Anterior cingulate cortex (tissue), 58 donors: ENCODE measurements at regions not wholly inside any gene's neighbourhood (a gene's known extent, or its start where the extent isn't known, plus 50 kb on each side); places are given as distances from the start of the nearest gene placed in this dataset.

Experiments used
- DNase-seq, 58 donors: peaks; one replicate each; lab custom pipeline; 2025; lab: John Stamatoyannopoulos, UW

- peak in 6 of 58 donors; percentile 2 to 41 (median 24) for DNase-seq
Measured at GRCh38 chr2:79368116-79368630, 144.7 kb upstream of the CTNNA2 start.

GRCh38 chr2:79359419-79359818 is 153.4 kb upstream of the CTNNA2 start:
- DNase-seq, result no peak

DNA sequence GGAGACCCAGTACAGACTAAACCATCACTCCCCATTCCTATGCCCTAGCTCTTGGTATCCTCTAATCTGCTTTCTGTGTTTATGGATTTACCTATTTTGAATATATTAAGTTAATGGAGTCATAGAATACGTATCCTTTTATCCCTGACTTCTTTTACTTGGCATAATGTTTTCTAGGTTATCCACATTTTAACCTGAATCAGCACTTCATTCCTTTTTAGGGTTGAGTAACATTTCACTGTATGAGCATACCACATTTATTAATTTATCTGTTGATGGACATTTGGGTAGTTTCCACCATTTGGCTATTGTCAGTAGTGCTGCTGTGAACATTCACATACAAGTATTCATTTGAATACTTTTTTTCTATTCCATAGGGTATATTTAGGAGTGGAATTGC is 157.3 kb upstream of the CTNNA2 start:
- DNase-seq, result no peak

GRCh38 chr2:79327460-79327859 is 167.9 kb upstream of the REG3A start:
- DNase-seq, result no peak

- DNase-seq, result no peak
Measured at GRCh38 chr2:79320871-79321270, 161.3 kb upstream of the REG3A start.

GRCh38 chr2:79294994-79295393 is 135.4 kb upstream of the REG3A start:
- peak in 1 of 58 donors; percentile 9 for DNase-seq

GRCh38 chr2:79292958-79293315 is 133.4 kb upstream of the REG3A start:
- DNase-seq, result peak in 12 of 58 donors; percentile 1 to 60 (median 22)

GRCh38 chr2:79292239-79292957 is 132.8 kb upstream of the REG3A start:
- DNase-seq, result peak in 9 of 58 donors; percentile 2 to 60 (median 11)

GRCh38 chr2:79275863-79276262 is 116.3 kb upstream of the REG3A start:
- DNase-seq, result no peak

DNA sequence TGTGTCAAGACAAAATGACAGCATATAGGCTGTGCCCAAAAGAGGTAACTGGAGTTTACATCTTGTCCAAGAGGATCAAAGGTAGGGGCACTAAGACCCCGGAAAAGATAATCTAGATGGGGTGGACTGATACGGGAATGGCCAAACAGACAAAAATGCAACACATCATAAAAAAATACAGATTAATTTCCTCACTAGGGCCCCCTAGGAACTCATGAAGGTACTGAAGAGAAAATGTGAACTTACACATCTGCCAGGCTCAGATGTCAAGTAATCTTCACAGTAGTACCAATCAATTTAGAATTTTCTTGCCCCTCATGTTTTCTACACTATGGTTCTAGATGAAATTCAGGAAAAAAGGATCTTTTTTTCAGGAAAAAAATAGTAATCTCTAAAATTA is 115.6 kb upstream of the REG3A start:
- no peak for DNase-seq

DNA sequence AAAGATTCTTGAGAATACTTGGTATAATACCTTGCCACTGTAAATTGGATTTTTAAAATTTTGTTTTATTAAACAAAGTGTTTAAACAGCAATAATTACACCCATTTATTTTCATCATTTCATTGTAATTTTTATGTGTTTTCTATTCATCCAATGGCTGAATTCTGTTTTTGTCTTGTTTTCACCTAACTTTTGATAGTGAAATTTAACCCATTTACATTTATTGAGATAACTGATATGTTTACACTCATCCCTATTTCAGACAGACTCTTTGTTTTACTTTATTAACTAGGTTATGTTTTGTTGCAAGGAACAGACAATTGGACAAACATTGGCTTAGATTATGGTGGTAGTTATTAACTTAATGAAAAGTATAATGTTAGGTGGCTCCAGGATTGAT is 113.1 kb upstream of the REG3A start:
- no peak for DNase-seq

DNA sequence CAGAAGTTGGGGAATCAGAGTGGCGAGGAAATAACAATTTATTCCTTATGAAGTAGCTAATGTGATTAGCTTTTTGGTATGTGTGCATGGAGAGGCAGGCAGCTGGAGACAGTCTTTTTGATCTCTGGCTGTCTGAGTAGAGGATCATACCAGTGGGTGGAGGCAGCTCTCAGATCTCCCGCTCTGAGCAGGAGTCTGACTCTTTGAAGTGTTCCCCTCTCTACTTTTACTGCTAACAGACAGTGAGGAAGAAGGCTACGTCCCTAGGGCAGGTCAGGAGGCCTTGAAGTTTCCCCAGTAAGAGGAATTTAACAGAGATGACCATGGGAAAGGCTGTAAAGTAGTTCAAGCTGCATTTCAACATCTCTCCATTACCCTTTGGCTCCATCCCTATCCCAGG is 111.9 kb upstream of the REG3A start:
- no peak for DNase-seq

- no peak for DNase-seq
Measured at GRCh38 chr2:79260848-79261247, 101.3 kb upstream of the REG3A start.

DNA sequence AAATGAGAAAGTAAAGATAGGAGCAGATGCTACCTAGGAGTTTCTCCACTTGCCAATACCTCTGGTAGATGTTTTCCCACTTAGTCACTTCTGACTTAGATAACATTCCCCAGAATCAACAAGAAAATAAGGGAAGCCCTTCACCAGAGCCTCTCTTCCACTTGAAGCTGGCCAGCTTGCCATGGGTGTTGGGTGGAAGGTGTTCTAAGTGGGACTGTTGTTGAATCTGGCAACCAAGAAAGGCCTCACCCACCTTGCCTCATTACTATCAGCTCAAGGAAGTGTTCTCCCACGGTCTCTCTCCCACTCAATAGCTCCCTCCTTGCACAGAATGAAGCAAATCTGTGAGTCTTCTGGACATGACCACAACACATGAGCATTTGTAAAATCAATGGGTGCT is 100.4 kb upstream of the REG3A start:
- no peak for DNase-seq

DNA sequence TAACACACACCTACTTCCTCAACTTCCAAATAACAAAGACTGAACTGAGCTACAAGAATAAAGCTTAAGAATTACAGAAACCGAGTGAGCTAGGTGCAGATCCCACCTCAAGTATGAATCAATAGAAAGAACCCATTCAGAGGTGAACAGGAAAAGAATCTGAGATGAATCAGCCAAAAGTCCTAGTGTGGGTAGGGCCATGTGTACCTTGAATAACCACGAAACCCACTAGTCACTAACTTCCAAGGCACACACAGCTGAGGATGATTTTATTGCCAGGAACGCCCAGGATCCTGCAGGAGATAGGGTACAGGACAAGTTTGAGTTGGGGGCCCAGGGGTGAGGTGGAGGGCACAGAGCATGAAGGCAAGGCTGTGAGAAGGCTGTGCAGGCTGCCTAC is 99.7 kb upstream of the REG3A start:
- no peak for DNase-seq

DNA sequence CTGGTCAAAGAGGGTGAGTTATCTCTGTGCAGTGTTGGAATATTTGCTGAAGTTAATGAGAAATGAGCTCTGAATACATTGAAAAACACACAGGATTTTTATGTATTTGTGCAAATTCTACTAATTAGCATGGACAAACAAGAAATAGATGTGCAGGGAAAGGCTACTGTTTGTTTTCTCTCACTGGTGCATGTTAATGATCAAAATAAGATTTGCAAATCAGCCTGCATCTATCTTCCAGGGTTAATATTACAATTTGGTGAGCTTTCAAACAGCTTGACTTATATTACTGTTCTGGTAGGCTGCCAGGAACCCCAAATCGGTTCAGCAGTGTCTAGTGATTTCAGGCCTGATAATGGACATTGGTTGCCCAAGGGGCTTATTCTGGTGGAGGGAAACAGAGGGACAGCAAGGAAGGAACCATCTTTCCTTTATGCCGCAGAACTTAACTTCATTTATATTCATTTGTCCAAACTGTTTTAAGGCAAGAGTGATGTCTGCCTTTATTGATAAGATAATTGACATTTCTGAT is 93.8 kb upstream of the REG3A start:
- DNase-seq, result no peak

- peak in 1 of 58 donors; percentile 10 for DNase-seq
Measured at GRCh38 chr2:79250656-79251055, 91.1 kb upstream of the REG3A start.

DNA sequence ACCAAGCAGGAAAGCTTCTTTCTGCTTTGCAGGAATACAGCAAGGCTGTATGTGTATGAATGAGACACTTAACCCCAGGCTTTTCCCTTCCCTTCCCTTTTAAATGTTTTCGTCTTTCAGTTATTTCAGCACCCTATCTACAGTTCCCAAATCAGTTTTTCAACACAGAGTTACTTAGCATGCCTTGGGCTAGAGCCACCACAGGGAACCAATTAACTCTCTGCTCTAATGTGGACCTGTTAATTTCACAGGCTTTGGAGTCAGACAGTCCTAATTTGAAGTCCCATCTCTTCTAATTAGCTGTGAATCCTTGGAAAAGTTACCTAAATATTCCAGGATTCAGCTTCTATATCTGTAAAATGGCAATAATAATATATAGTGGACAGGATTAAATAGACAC is 89.2 kb upstream of the REG3A start:
- DNase-seq, result no peak

DNA sequence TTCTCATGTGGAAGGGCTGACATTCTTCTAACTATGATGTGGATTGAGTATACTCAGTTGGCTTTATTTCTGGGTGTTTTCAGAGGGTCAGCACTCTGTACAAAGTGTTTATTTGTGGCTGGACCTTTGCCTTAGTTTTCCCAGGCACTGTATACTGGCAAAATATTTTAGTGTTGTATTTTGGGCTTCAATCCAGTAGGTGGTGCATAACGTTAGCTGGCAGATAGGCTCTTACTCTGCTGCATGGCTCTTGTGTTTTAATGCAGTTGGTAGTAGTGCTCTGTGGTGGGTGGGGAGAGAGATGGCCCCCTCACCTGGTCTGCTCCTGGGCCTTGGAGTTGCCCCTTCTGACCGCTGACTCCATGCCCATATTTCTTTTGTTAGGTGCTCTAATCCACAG is 75.6 kb upstream of the REG3A start:
- no peak for DNase-seq

DNA sequence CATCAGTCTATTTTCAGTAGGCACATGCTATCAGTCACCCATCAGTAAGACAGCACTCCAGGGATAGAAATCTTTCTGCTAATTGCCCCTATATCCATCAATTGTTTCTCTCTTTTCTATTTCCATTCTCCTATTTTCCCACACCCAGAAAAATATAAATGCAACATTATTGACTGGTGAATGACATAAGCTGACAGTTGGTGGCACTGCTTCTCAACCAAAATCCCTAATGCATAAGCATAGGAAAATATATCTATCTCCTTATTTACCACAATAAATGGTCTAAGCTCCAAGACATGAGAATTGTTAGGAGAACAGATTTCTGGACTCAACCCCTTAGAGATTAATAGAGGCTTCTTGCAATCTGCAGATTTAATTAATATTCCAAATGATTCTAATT is 64.0 kb upstream of the REG3A start:
- DNase-seq, result no peak

DNA sequence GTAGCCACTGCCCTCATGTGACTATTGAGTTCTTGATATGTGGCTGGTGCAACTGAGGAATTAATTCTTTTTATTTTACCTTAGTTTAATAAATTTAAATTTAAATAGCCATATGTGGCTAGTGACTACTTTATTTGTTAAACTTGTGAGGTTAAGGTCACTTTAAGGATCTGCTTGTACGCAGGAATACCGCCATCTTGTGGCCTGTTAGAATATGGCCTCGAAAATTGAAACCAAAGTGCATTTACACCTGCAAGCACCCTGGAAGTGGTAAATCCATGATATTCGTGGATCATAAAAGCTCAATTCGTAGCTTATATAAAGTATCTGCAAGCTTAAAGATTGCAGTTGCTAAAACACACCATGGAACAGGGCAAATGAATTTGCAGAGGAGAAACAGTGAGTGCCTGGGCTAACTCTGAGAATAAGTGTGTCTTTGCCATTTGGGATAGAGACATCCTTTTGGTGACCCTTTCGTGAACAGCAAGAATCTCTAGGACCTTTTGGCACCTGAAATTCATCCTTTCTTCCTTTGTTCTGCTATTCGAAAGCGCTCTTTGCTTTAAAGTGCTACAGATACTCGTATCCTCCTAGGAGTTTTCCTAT is 59.9 kb upstream of the REG3A start:
- DNase-seq, result peak in 15 of 58 donors; percentile 2 to 45 (median 17)
